ENCODE measurements at regions not wholly inside any gene's neighbourhood (a gene's known extent, or its start where the extent isn't known, plus 50 kb on each side); places are given as distances from the start of the nearest gene placed in this dataset.

GRCh38 chr12:46473634-46474329, 101.2 kb upstream of the SLC38A2 start:
- peak; percentile 90 for DNase-seq
- Histone ChIP-seq H3K27ac (peak overlapping the region; percentile 94), H3K4me3 (ENCODE audit: low read depth, low read length) (no peak overlapping the region)

GRCh38 chr12:46472893-46473633, 100.5 kb upstream of the SLC38A2 start:
- in situ Hi-C loops (cut with HindIII; ENCODE audit: low pct_ligation_motif_present, low sequenced_read_pairs): no loop called here
- peak overlapping the region; percentile 94 for H3K27ac ChIP-seq
- H3K36me3 ChIP-seq (replicated peaks): no peaks in the 10 kb centered on the region
- no peaks in the 10 kb centered on the region for H3K27me3 ChIP-seq (replicated peaks)
- TF ChIP-seq CTCF (IDR thresholded peaks at IDR 0.05; ENCODE audit: low read depth, low read length, missing control alignments): no peak
- H3K4me3 ChIP-seq (ENCODE audit: low read depth, low read length): no peak overlapping the region
- DNase-seq: peak; percentile 70

More at GRCh38 chr12:46473634-46474329, 101.2 kb upstream of the SLC38A2 start:
- peak; percentile 14 for TF ChIP-seq CTCF (IDR thresholded peaks at IDR 0.05; ENCODE audit: low read depth, low read length, missing control alignments)
- in situ Hi-C loops (cut with HindIII; ENCODE audit: low pct_ligation_motif_present, low sequenced_read_pairs): no loop called here
- Histone ChIP-seq H3K36me3 (replicated peaks) (no peaks in the 10 kb centered on the region), H3K27me3 (replicated peaks) (no peaks in the 10 kb centered on the region)

GRCh38 chr12:46472144-46472705, 99.7 kb upstream of the SLC38A2 start:
- no peaks in the 10 kb centered on the region for H3K36me3 ChIP-seq (replicated peaks)
- no peaks in the 10 kb centered on the region for H3K27me3 ChIP-seq (replicated peaks)
- in situ Hi-C loops (cut with HindIII; ENCODE audit: low pct_ligation_motif_present, low sequenced_read_pairs): no loop called here
- H3K4me3 ChIP-seq (ENCODE audit: low read depth, low read length): no peak overlapping the region
- TF ChIP-seq CTCF (IDR thresholded peaks at IDR 0.05; ENCODE audit: low read depth, low read length, missing control alignments): no peak
- DNase-seq: no peak
- H3K27ac ChIP-seq: peak overlapping the region; percentile 94

GRCh38 chr12:46471404-46471803, 98.8 kb upstream of the SLC38A2 start:
- Histone ChIP-seq H3K36me3 (replicated peaks) (no peaks in the 10 kb centered on the region), H3K27ac (no peak overlapping the region), H3K27me3 (replicated peaks) (no peaks in the 10 kb centered on the region), H3K4me3 (ENCODE audit: low read depth, low read length) (no peak overlapping the region)
- TF ChIP-seq CTCF (IDR thresholded peaks at IDR 0.05; ENCODE audit: low read depth, low read length, missing control alignments): no peak
- in situ Hi-C loops (cut with HindIII; ENCODE audit: low pct_ligation_motif_present, low sequenced_read_pairs): no loop called here
- DNase-seq: no peak

GRCh38 chr12:46470975-46471374, 98.4 kb upstream of the SLC38A2 start:
- Histone ChIP-seq H3K27ac (no peak overlapping the region), H3K36me3 (replicated peaks) (no peaks in the 10 kb centered on the region), H3K4me3 (ENCODE audit: low read depth, low read length) (no peak overlapping the region), H3K27me3 (replicated peaks) (no peaks in the 10 kb centered on the region)
- TF ChIP-seq CTCF (IDR thresholded peaks at IDR 0.05; ENCODE audit: low read depth, low read length, missing control alignments): no peak
- DNase-seq: no peak
- in situ Hi-C loops (cut with HindIII; ENCODE audit: low pct_ligation_motif_present, low sequenced_read_pairs): no loop called here

All from brain microvascular endothelial cell (primary cell).